CD14-positive monocyte (primary cell): ENCODE measurements at regions not wholly inside any gene's neighbourhood (a gene's known extent, or its start where the extent isn't known, plus 50 kb on each side); places are given as distances from the start of the nearest gene placed in this dataset.

Experiments
- DNase-seq, 3 donors: peaks; one replicate each; pipeline ENCODE4 v3.0.0-alpha.2; 2011 to 2022
- H2AFZ ChIP-seq: 2 replicates; pipeline ENCODE4 v1.6.0; 2012; ENCODE audit warnings: mild to moderate bottlenecking, low read depth, low read length, inconsistent platforms; ENCODE audit not compliant: insufficient read depth, poor library complexity, severe bottlenecking
- H3K27ac ChIP-seq, 2 donors: 1 replicate in 1 of 2; 2 replicates in 1 of 2; pipeline ENCODE4 v1.5.1; 2012 to 2013; ENCODE audit warnings: low read length in 2 of 2, control low read depth in 1 of 2, inconsistent platforms in 1 of 2, low read depth in 1 of 2, mild to moderate bottlenecking in 1 of 2
- H3K27me3 ChIP-seq, 2 donors: one replicate each; pipeline versions ENCODE4 v1.6.0 to v1.6.1; 2011 to 2013; ENCODE audit warnings: low read length in 2 of 2; ENCODE audit not compliant: control insufficient read depth in 2 of 2, insufficient read depth in 2 of 2
- H3K36me3 ChIP-seq, 2 donors: replicated peaks in 1 of 2; 1 replicate in 1 of 2; 2 replicates in 1 of 2; pipeline versions ENCODE4 v1.5.1 to v1.6.1; 2012 to 2013; ENCODE audit warnings: low read length in 2 of 2, control low read depth in 1 of 2, inconsistent platforms in 1 of 2, mild to moderate bottlenecking in 1 of 2; ENCODE audit not compliant: insufficient read depth in 2 of 2, control insufficient read depth in 1 of 2
- H3K4me1 ChIP-seq, 2 donors: 1 replicate in 1 of 2; 2 replicates in 1 of 2; pipeline versions ENCODE4 v1.5.1 to v1.6.1; 2012 to 2013; ENCODE audit warnings: low read length in 2 of 2, control low read depth in 1 of 2, inconsistent platforms in 1 of 2, mild to moderate bottlenecking in 1 of 2, moderate library complexity in 1 of 2; ENCODE audit not compliant: insufficient read depth in 2 of 2, control insufficient read depth in 1 of 2
- H3K4me2 ChIP-seq: replicated peaks from 2 replicates; pipeline ENCODE3; 2012; ENCODE audit warnings: low read length, moderate library complexity, mild to moderate bottlenecking; ENCODE audit not compliant: poor library complexity, severe bottlenecking; ENCODE audit errors: extremely low read depth
- H3K4me3 ChIP-seq, 3 experiments: fragments of 200-600 bp in 1 of 3; sonication (generic) in 1 of 3; replicated peaks in 1 of 3; 1 replicate in 2 of 3; 2 replicates in 1 of 3; pipeline ENCODE4 v1.5.1; 2011 to 2013; ENCODE audit warnings: low read length in 3 of 3, mild to moderate bottlenecking in 3 of 3, control low read depth in 2 of 3, low read depth in 2 of 3, inconsistent platforms in 1 of 3, moderate library complexity in 1 of 3
- H3K79me2 ChIP-seq: 2 replicates; pipeline ENCODE4 v1.6.0; 2012; ENCODE audit warnings: mild to moderate bottlenecking, control low read depth, inconsistent platforms, low read length, moderate library complexity; ENCODE audit not compliant: insufficient read depth
- H3K9ac ChIP-seq: 2 replicates; pipeline ENCODE4 v1.6.0; 2017; ENCODE audit warnings: low read length, mild to moderate bottlenecking; ENCODE audit not compliant: insufficient read depth, poor library complexity, severe bottlenecking
- H3K9me3 ChIP-seq, 2 donors: replicated peaks in 1 of 2; 1 replicate in 1 of 2; 2 replicates in 1 of 2; pipeline versions ENCODE4 v1.5.1 to v1.6.1; 2012 to 2013; ENCODE audit warnings: low read length in 2 of 2, control low read depth in 1 of 2; ENCODE audit not compliant: control insufficient read depth in 1 of 2, insufficient read depth in 1 of 2
- H4K20me1 ChIP-seq: 2 replicates; pipeline ENCODE4 v1.6.0; 2012; ENCODE audit warnings: mild to moderate bottlenecking, low read length, control low read depth, moderate library complexity; ENCODE audit not compliant: insufficient read depth
- H3K27ac Mint-ChIP-seq, 7 donors: one replicate each; pipeline ENCODE4 v1.8.0; 2020; ENCODE audit warnings: mild to moderate bottlenecking in 7 of 7, mixed read lengths in 7 of 7, moderate library complexity in 6 of 7, inconsistent platforms in 2 of 7
- H3K27me3 Mint-ChIP-seq, 3 donors: one replicate each; pipeline ENCODE4 v1.8.0; 2021 to 2022; ENCODE audit warnings: low read depth in 3 of 3, mild to moderate bottlenecking in 3 of 3, mixed read lengths in 3 of 3, moderate library complexity in 3 of 3, inconsistent platforms in 1 of 3
- H3K36me3 Mint-ChIP-seq, 2 donors: one replicate each; pipeline ENCODE4 v1.8.0; 2020; ENCODE audit warnings: mixed read lengths in 2 of 2, inconsistent platforms in 1 of 2, mild to moderate bottlenecking in 1 of 2
- H3K4me1 Mint-ChIP-seq: one replicate; pipeline ENCODE4 v1.8.0; 2020; ENCODE audit warnings: mild to moderate bottlenecking, mixed read lengths
- H3K4me3 Mint-ChIP-seq, 2 donors: one replicate each; pipeline ENCODE4 v1.8.0; 2020; ENCODE audit warnings: mild to moderate bottlenecking in 2 of 2, mixed read lengths in 2 of 2, moderate library complexity in 1 of 2
- H3K9me3 Mint-ChIP-seq, 7 donors: one replicate each; pipeline ENCODE4 v1.8.0; 2020 to 2022; ENCODE audit warnings: mixed read lengths in 7 of 7, mild to moderate bottlenecking in 6 of 7, moderate library complexity in 6 of 7, inconsistent platforms in 2 of 7
- WGBS: methylation state at CpG from one replicate; pipeline ENCODE4 v1.1.5; 2013; ENCODE audit warnings: missing lambda C conversion rate; ENCODE audit not compliant: insufficient coverage; 5-methylcytosine and 5-hydroxymethylcytosine counted together
- intact Hi-C, 2 donors: fragments of 100-400 bp; cut with micrococcal nuclease; formaldehyde crosslinking; loops; one replicate each; pipeline versions ENCODE4 v1.15.0 to v1.15.1; 2023
- TF ChIP-seq, protein P1 (sequence below): fragments of 200-600 bp; IDR thresholded peaks from one replicate; pipeline ENCODE4 v1.8.0; 2022; ENCODE audit warnings: antibody characterized with exemption, mild to moderate bottlenecking

DNA sequence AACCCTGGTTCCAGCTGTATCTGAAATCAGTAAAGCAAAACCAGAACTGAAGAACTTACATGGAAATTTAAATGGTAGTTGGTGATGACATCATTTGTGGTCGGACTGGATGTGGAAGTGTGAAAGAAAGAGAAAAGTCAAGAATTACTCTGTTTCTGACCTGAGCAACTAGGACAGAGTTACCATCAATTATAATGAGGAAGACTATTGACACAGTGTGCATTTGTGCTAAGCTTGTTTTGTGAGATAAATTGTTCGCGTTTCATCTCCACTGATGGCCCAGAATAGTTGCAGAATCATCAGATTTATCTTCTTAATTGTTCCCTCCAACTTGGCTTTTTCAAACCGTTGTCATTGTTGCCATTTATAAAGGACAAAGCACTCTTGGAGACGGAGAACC lies 410.6 kb upstream of the DEPDC1 start:
- H3K36me3 ChIP-seq: no peaks in the 10 kb centered on the region
- Mint-ChIP-seq H3K27ac (no peak overlapping the region), H3K4me3 (no peak overlapping the region), H3K27me3 (peaks cover 0 to 1% (median 0%) of the 10 kb centered on the region in 3 donors), H3K4me1 (no peaks in the 10 kb centered on the region), H3K9me3 (peaks cover 5 to 23% (median 9%) of the 10 kb centered on the region in 7 donors), H3K36me3 (no peaks in the 10 kb centered on the region)
- no peaks in the 10 kb centered on the region for H4K20me1 ChIP-seq
- H2AFZ ChIP-seq: no peak overlapping the region
- H3K27me3 ChIP-seq: no peaks in the 10 kb centered on the region
- H3K9ac ChIP-seq: no peak overlapping the region
- intact Hi-C loops: no loop called here
- 67% methylated on average over 1 of the region's 5 CpGs for WGBS
- H3K4me3 ChIP-seq: no peak overlapping the region
- H3K4me2 ChIP-seq: no peak overlapping the region
- H3K27ac ChIP-seq: no peak overlapping the region
- H3K4me1 ChIP-seq: no peaks in the 10 kb centered on the region
- TF ChIP-seq, protein P1, sequence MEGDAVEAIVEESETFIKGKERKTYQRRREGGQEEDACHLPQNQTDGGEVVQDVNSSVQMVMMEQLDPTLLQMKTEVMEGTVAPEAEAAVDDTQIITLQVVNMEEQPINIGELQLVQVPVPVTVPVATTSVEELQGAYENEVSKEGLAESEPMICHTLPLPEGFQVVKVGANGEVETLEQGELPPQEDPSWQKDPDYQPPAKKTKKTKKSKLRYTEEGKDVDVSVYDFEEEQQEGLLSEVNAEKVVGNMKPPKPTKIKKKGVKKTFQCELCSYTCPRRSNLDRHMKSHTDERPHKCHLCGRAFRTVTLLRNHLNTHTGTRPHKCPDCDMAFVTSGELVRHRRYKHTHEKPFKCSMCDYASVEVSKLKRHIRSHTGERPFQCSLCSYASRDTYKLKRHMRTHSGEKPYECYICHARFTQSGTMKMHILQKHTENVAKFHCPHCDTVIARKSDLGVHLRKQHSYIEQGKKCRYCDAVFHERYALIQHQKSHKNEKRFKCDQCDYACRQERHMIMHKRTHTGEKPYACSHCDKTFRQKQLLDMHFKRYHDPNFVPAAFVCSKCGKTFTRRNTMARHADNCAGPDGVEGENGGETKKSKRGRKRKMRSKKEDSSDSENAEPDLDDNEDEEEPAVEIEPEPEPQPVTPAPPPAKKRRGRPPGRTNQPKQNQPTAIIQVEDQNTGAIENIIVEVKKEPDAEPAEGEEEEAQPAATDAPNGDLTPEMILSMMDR: no peak
- H3K9me3 ChIP-seq: peaks cover 15 to 21% of the 10 kb centered on the region in 2 donors
- DNase-seq: no peak
- no peaks in the 10 kb centered on the region for H3K79me2 ChIP-seq

DNA sequence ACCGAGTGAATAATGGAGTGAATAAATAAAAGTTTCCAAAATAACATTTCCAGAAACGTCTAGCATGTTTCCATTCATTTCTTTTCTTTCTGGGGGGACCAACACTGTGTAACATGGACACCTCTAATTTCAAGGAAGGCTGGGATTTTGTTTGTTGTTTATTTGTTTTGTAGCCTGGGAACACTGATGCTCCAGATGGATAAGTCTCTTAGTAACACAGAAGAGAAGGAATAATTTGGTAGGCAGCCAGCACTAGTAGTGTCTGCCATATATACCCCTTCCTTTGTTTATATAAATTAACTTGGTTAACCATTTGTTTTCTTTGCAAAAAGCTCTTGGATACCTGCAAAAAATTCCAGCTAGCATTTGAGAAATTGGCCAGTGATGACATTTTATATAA lies 411.4 kb upstream of the DEPDC1 start:
- H3K4me3 ChIP-seq: no peak overlapping the region
- no peak overlapping the region for H3K4me2 ChIP-seq
- Mint-ChIP-seq H3K4me1 (no peaks in the 10 kb centered on the region), H3K36me3 (no peaks in the 10 kb centered on the region), H3K9me3 (peaks cover 5 to 22% (median 9%) of the 10 kb centered on the region in 7 donors), H3K27ac (no peak overlapping the region), H3K27me3 (peaks cover 0 to 1% (median 0%) of the 10 kb centered on the region in 3 donors), H3K4me3 (no peak overlapping the region)
- intact Hi-C loops: no loop called here
- H3K79me2 ChIP-seq: no peaks in the 10 kb centered on the region
- no peak overlapping the region for H2AFZ ChIP-seq
- H4K20me1 ChIP-seq: no peaks in the 10 kb centered on the region
- WGBS: no CpG with 5 or more reads among the region's 2 CpGs
- no peaks in the 10 kb centered on the region for H3K36me3 ChIP-seq
- peaks cover 15 to 21% of the 10 kb centered on the region in 2 donors for H3K9me3 ChIP-seq
- H3K4me1 ChIP-seq: no peaks in the 10 kb centered on the region
- H3K27ac ChIP-seq: no peak overlapping the region
- no peaks in the 10 kb centered on the region for H3K27me3 ChIP-seq
- DNase-seq: no peak
- no peak overlapping the region for H3K9ac ChIP-seq
- TF ChIP-seq, protein P1: no peak
